ENCODE measurements at regions not wholly inside any gene's neighbourhood (a gene's known extent, or its start where the extent isn't known, plus 50 kb on each side); places are given as distances from the start of the nearest gene placed in this dataset.
A peak's percentile ranks its signal among the peaks of the same experiment; 100 is the strongest.

- Histone ChIP-seq H4K20me1 (ENCODE audit: insufficient read depth, low read length) (no peaks in the 10 kb centered on the region), H3K9me3 (ENCODE audit: insufficient read depth, low read length) (0 out of 2 replicates have a peak, but pooled peaks cover 8% of the 10 kb centered on the region), H3K27me3 (ENCODE audit: low read depth, low read length) (no peaks in the 10 kb centered on the region), H3K4me3 (ENCODE audit: low read length) (no peak overlapping the region), H2AFZ (ENCODE audit: low read depth, low read length) (no peak overlapping the region), H3K9ac (ENCODE audit: low read length) (no peak overlapping the region), H3K79me2 (ENCODE audit: low read length) (no peaks in the 10 kb centered on the region), H3K4me2 (ENCODE audit: low read length) (no peak overlapping the region), H3K36me3 (replicated peaks; ENCODE audit: low read depth, low read length) (peaks cover 3% of the 10 kb centered on the region), H3K27ac (ENCODE audit: low read length) (no peak overlapping the region), H3K4me1 (ENCODE audit: low read length) (peaks cover 23% of the 10 kb centered on the region)
- TF ChIP-seq EZH2phosphoT487 (IDR thresholded peaks at IDR 0.05; ENCODE audit: low read depth), result no peak
- TF ChIP-seq, protein P1, sequence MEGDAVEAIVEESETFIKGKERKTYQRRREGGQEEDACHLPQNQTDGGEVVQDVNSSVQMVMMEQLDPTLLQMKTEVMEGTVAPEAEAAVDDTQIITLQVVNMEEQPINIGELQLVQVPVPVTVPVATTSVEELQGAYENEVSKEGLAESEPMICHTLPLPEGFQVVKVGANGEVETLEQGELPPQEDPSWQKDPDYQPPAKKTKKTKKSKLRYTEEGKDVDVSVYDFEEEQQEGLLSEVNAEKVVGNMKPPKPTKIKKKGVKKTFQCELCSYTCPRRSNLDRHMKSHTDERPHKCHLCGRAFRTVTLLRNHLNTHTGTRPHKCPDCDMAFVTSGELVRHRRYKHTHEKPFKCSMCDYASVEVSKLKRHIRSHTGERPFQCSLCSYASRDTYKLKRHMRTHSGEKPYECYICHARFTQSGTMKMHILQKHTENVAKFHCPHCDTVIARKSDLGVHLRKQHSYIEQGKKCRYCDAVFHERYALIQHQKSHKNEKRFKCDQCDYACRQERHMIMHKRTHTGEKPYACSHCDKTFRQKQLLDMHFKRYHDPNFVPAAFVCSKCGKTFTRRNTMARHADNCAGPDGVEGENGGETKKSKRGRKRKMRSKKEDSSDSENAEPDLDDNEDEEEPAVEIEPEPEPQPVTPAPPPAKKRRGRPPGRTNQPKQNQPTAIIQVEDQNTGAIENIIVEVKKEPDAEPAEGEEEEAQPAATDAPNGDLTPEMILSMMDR (IDR thresholded peaks at IDR 0.05; ENCODE audit: low read depth, low read length), result no peak
Observed at GRCh38 chr6:4405621-4406212, 270.3 kb upstream of the ECI2 start.

DNA sequence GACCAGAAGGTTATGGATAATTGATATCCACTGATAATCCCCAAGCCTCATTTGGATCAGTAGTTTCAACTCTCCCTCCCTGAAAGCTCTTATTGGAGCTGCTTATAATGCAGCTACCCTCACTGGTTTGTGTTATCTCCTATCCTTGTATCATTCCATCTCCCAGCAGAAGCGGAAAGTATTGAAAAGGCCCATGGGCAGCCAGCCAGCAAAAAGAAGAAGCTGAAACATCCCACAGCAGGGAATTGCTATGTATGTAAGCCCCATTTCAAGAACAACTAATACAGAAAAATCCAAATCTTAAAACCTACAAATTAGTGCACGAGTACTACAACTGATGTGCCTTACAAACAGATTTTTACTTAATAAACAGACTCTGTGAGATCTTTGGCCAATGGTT lies 269.0 kb upstream of the ECI2 start:
- H3K27ac ChIP-seq (ENCODE audit: low read length), result no peak overlapping the region

GRCh38 chr6:4403828-4404227 lies 268.5 kb upstream of the ECI2 start:
- Histone ChIP-seq H3K4me3 (ENCODE audit: low read length) (no peak overlapping the region), H3K9ac (ENCODE audit: low read length) (no peak overlapping the region), H4K20me1 (ENCODE audit: insufficient read depth, low read length) (no peaks in the 10 kb centered on the region), H3K4me2 (ENCODE audit: low read length) (no peak overlapping the region), H3K27ac (ENCODE audit: low read length) (no peak overlapping the region), H3K9me3 (ENCODE audit: insufficient read depth, low read length) (0 out of 2 replicates have a peak, but pooled peaks cover 8% of the 10 kb centered on the region), H2AFZ (ENCODE audit: low read depth, low read length) (no peak overlapping the region), H3K27me3 (ENCODE audit: low read depth, low read length) (no peaks in the 10 kb centered on the region), H3K79me2 (ENCODE audit: low read length) (no peaks in the 10 kb centered on the region), H3K36me3 (replicated peaks; ENCODE audit: low read depth, low read length) (peaks cover 3% of the 10 kb centered on the region), H3K4me1 (ENCODE audit: low read length) (peaks cover 23% of the 10 kb centered on the region)
- TF ChIP-seq, protein P1 (IDR thresholded peaks at IDR 0.05; ENCODE audit: low read depth, low read length), result no peak
- no peak for TF ChIP-seq EZH2phosphoT487 (IDR thresholded peaks at IDR 0.05; ENCODE audit: low read depth)

More for the DNA sequence above, 269.0 kb upstream of the ECI2 start:
- H3K79me2 ChIP-seq (ENCODE audit: low read length), result no peaks in the 10 kb centered on the region
- H4K20me1 ChIP-seq (ENCODE audit: insufficient read depth, low read length), result no peaks in the 10 kb centered on the region
- no peak overlapping the region for H3K9ac ChIP-seq (ENCODE audit: low read length)
- H2AFZ ChIP-seq (ENCODE audit: low read depth, low read length), result no peak overlapping the region
- no peaks in the 10 kb centered on the region for H3K27me3 ChIP-seq (ENCODE audit: low read depth, low read length)
- TF ChIP-seq EZH2phosphoT487 (IDR thresholded peaks at IDR 0.05; ENCODE audit: low read depth), result no peak
- TF ChIP-seq, protein P1 (IDR thresholded peaks at IDR 0.05; ENCODE audit: low read depth, low read length), result no peak
- H3K9me3 ChIP-seq (ENCODE audit: insufficient read depth, low read length), result 0 out of 2 replicates have a peak, but pooled peaks cover 8% of the 10 kb centered on the region
- no peak overlapping the region for H3K4me3 ChIP-seq (ENCODE audit: low read length)
- peaks cover 23% of the 10 kb centered on the region for H3K4me1 ChIP-seq (ENCODE audit: low read length)
- no peak overlapping the region for H3K4me2 ChIP-seq (ENCODE audit: low read length)
- H3K36me3 ChIP-seq (replicated peaks; ENCODE audit: low read depth, low read length), result peaks cover 3% of the 10 kb centered on the region

- no peak overlapping the region for H3K9ac ChIP-seq (ENCODE audit: low read length)
- H3K4me3 ChIP-seq (ENCODE audit: low read length), result no peak overlapping the region
- H3K9me3 ChIP-seq (ENCODE audit: insufficient read depth, low read length), result 0 out of 2 replicates have a peak, but pooled peaks cover 8% of the 10 kb centered on the region
- no peaks in the 10 kb centered on the region for H3K27me3 ChIP-seq (ENCODE audit: low read depth, low read length)
- no peak overlapping the region for H3K27ac ChIP-seq (ENCODE audit: low read length)
- H3K36me3 ChIP-seq (replicated peaks; ENCODE audit: low read depth, low read length), result peaks cover 3% of the 10 kb centered on the region
- TF ChIP-seq EZH2phosphoT487 (IDR thresholded peaks at IDR 0.05; ENCODE audit: low read depth), result no peak
- TF ChIP-seq, protein P1 (IDR thresholded peaks at IDR 0.05; ENCODE audit: low read depth, low read length), result no peak
- H3K79me2 ChIP-seq (ENCODE audit: low read length), result no peaks in the 10 kb centered on the region
- H2AFZ ChIP-seq (ENCODE audit: low read depth, low read length), result no peak overlapping the region
- H3K4me2 ChIP-seq (ENCODE audit: low read length), result 0 out of 2 replicates have a peak overlapping the region, but pooled peaks have one; percentile 15
- no peaks in the 10 kb centered on the region for H4K20me1 ChIP-seq (ENCODE audit: insufficient read depth, low read length)
- H3K4me1 ChIP-seq (ENCODE audit: low read length), result peaks cover 23% of the 10 kb centered on the region
Observed at GRCh38 chr6:4403023-4403752, 267.8 kb upstream of the ECI2 start.
